Mucosa of stomach (tissue), 1 donor: ENCODE measurements at regions not wholly inside any gene's neighbourhood (a gene's known extent, or its start where the extent isn't known, plus 50 kb on each side); places are given as distances from the start of the nearest gene placed in this dataset.
"Not testable (repeated sequence)": the region's sequence is repeated elsewhere in the genome, so short reads cannot be mapped to it uniquely, and the experiment has no call there.

Source experiments
- H3K27me3 ChIP-seq: one replicate; pipeline ENCODE4 v1.7.0; 2013; ENCODE audit warnings: mild to moderate bottlenecking, low read length; ENCODE audit not compliant: control insufficient read depth, insufficient read depth
- H3K36me3 ChIP-seq: one replicate; pipeline ENCODE4 v1.7.0; 2013; ENCODE audit warnings: low read length; ENCODE audit not compliant: control insufficient read depth, insufficient read depth
- H3K4me1 ChIP-seq: one replicate; pipeline ENCODE4 v1.7.0; 2013; ENCODE audit warnings: mild to moderate bottlenecking, low read length; ENCODE audit not compliant: control insufficient read depth, insufficient read depth
- H3K4me3 ChIP-seq: one replicate; pipeline ENCODE4 v1.7.0; 2013; ENCODE audit warnings: low read length
- H3K9ac ChIP-seq: one replicate; pipeline ENCODE4 v1.7.0; 2013; ENCODE audit warnings: mild to moderate bottlenecking, low read length, moderate library complexity
- H3K9me3 ChIP-seq: one replicate; pipeline ENCODE4 v1.7.0; 2013; ENCODE audit warnings: mild to moderate bottlenecking, low read length, moderate library complexity; ENCODE audit not compliant: control insufficient read depth
- donor health status: Pancreatic carcinoma.

DNA sequence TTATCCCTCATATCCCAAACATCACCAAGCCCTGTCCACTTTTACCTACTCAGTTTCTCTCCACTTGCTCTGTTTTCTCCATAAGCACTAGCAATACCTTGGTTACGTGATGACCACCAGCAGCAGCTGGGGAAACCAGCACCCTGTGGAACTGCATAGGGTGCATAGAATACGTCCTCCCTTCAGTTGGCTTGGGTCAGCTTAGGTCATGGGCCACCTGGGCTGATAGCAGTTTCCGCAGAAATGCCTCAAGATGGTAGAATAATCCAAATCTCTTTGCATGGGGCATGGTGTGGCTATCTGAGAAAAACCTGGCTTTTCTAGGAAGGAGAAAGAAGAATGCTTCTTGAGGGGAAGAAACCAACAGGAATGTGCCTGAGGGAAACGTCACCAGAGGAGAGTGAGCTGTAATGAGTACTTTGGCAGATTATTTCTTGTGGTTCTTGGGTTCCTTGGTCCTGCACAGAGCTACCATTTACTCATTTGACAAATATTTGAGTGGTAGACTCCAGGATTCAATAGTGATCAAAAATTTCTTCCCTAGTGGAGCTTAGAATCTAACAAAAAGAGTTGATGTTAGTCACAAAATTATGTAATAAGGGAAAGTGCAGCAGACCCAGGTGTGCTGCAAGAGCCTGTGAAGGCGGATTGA, 134.3 kb downstream of the CCDC74A start:
- H3K27me3 ChIP-seq, H3K9ac ChIP-seq, H3K4me3 ChIP-seq, H3K9me3 ChIP-seq, H3K4me1 ChIP-seq, H3K36me3 ChIP-seq: not testable (repeated sequence)

DNA sequence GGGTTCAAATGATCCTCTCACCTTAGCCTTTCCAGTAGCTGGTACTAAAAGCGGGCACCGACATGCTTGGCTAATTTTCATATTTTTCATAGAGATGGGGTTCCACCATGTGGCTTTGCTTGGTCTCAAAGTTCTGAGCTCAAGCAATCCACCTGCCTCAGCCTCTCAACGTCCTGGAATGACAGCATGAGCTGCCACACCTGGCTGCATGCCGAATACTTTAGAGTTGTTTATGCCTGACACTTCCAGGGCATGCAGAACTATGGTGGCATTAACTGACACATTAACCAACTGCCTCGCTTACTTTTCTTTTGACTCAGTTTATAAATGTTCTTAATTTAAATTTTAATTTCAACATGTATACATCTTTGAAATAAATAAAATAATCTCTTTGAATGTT, 135.8 kb downstream of the CCDC74A start:
- not testable (repeated sequence) for H3K36me3 ChIP-seq, H3K9me3 ChIP-seq, H3K9ac ChIP-seq, H3K27me3 ChIP-seq, H3K4me3 ChIP-seq, H3K4me1 ChIP-seq

DNA sequence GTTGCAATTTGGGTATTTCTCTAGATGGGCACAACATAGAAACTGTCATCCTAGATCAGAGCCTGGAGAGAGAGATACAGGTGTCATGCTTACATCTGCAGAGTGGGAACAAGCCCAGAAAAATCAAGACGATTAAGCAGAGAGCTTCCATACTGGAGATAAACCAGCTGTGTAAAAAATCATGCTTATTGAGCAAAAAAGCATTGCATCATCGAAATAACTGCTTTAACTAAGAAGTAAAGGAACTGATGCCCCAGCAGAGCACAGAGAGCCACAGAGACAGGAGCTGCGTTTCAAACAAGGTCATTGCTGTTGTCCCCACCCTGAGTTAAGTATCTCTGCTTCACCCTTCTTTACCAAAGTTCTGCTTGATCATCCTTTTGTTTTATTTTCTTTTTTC, 138.0 kb downstream of the CCDC74A start:
- H3K36me3 ChIP-seq, H3K9me3 ChIP-seq, H3K9ac ChIP-seq, H3K27me3 ChIP-seq, H3K4me1 ChIP-seq, H3K4me3 ChIP-seq: not testable (repeated sequence)

DNA sequence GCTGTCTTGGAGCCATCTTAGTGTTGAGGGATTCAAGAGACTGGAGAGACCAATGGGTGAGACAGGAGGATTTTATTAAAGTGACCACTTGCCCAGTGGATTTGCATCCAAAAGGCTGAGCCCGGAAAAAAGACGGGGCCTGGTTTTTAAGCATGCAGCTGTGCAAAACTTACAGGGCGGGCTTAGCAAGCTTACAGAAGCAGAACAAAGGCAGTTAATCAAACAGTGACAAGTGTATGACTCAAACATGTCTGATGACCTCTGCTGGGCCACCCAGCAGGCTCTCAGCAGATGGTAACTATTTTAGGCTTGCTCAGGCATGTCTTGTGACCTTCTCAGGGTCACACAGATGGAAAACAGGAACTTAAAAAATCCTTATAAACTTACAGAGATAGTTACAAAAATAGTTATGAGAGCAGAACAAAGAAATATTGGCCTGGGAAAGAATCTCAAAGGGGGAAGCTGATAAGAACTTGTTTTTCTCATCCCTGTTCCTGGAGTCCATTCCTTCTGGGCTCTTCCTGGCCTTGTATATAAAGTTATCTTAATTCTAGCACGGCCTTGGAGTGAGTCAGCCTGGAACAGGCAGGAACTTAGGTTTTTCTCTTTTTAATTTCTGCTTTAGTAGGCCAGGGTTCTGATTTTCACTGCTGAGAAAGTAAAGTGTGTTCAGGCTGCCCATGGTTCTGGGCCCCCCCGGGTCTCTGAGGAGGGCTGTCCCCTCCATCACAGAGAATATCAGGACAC, 141.3 kb downstream of the CCDC74A start:
- not testable (repeated sequence) for H3K9me3 ChIP-seq, H3K4me3 ChIP-seq, H3K36me3 ChIP-seq, H3K9ac ChIP-seq, H3K27me3 ChIP-seq
- peaks cover 11% of the 10 kb centered on the region for H3K4me1 ChIP-seq

DNA sequence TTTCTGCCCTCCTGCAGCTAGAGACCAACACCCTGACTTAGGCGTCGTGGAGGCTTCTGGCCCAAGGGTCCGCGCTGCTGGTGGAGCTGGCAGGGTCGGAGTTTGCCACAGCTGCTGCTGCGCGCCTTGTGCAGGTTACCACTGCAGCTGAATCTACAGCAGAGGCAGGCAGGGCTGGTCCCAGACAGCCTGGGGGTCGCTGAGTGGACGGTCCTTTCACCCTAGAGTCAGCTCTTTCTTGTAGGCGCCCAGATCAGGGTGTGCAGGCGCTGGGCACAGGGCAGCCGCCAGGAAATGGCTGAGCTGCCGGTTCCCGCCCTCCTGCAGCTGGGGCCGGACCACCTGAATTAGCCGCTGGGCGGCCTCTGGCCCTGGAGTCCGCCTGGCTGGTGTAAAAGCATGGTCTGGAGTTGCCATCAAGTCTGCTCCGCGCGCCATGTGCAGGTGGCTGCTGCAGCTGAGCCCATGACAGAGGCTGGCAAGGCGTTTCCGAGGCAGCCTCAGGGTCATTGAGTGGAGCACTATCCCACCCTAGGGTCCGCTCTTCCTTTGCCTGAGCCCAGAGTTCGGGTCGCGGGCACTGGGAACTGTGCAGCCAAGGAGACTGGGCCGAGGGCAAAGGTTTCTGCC, 144.3 kb downstream of the CCDC74A start:
- Histone ChIP-seq H3K27me3 (peaks cover 14% of the 10 kb centered on the region), H3K4me1 (peaks cover 11% of the 10 kb centered on the region)
- H3K36me3 ChIP-seq, H3K9ac ChIP-seq, H3K9me3 ChIP-seq, H3K4me3 ChIP-seq: not testable (repeated sequence)

DNA sequence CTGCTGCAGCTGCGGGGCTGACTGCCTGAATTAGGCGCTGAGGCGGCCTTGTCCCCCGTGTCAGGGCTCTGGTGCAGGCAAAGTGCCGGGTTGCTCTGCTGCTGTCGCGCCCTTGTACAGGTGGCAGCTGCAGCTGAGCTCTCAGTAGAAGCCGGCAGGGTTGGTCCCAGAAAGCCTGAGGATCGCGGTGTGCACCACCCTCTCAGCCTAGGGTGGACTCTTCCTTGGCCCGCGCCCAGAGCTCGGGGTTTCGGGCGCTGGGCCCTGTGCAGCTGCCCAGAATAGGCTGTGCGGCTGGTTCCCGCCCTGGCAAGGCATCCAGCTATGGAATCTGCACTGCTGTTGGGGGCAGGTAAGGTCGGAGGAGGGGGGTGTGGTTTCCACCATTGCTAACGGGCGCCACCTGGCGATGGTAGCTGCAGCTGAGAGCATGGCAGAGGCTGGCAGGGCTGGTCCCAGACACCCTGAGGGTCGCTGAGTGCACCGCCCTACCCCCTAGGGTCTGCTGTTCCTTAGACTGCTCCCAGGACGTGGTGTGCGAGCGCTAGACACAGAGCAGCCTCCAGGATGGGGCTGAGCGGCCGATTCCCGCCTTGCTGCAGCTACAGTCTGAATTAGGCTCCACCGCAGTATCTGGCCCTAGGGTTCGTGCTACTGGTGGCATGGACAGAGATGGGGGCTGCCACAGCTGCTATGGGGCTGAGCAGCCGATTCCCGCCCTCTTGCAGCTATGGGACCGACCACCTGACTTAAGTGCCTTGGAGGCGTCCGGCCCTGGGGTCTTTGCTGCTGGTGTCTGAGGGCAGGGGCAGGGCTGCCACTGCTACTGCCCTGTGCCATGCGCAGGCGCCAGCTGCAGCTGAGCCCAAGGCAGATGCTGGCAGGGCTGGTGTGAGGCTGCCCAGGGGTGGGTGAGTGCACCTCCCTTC, 145.0 kb downstream of the CCDC74A start:
- peaks cover 14% of the 10 kb centered on the region for H3K27me3 ChIP-seq
- peaks cover 11% of the 10 kb centered on the region for H3K4me1 ChIP-seq
- not testable (repeated sequence) for H3K36me3 ChIP-seq, H3K4me3 ChIP-seq, H3K9me3 ChIP-seq, H3K9ac ChIP-seq

DNA sequence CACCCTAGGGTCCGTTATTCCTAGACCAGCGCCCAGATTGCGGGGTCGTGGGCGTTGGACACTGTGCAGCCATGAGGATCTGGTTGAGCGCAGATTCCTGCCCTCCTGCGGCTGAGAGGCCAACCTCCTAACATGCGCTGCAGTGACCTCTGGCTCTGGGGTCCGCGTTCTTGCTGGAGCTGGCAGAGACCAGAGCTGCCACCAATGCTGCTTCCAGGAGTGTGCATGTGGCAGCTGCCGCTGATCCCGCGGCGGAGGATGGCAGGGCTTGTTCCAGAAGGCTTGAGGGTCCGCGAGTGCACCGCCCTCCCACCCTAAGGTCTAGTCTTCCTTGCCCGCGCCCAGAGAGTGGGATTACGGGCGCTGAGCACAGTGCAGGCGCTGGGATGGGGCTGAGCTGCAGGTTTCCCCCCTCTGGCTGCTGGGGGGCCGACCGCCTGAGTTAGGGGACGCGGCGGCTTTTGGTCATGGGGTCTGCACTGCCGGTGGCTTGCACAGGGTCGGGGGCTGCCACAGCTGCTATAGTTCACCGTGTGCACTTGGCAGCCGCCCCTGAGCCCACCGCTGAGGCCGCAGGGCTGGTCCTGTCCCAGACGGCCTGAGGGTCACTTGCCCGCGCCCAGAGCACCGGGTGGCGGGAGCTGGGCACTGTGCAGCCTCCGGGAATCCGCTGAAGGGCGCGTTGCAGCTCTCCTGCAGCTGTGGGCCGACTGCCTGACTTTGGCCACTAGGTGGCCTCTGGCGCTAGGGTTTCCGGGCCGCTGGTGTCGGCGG, 145.9 kb downstream of the CCDC74A start:
- Histone ChIP-seq H3K9me3 (no peaks in the 10 kb centered on the region), H3K4me3 (no peak overlapping the region), H3K4me1 (peaks cover 11% of the 10 kb centered on the region), H3K36me3 (no peaks in the 10 kb centered on the region), H3K9ac (no peak overlapping the region), H3K27me3 (peaks cover 14% of the 10 kb centered on the region)

DNA sequence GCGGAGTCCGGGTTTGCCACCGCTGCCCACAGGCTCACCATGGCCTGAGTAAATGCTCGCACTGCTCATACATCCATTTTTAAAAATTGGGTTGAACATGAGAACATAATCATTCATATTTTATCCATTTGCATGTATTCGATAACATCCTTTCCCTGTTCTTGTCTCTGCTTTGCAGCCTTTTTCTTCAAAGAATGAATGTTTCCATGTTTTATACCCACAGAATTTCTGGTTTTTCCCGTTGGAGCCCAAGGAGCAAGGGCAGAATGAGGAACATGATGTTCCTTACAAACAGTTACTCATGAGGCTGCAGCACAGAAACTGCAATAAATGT, 146.5 kb downstream of the CCDC74A start:
- Histone ChIP-seq H3K4me1 (peaks cover 11% of the 10 kb centered on the region), H3K4me3 (no peak overlapping the region), H3K9ac (no peak overlapping the region), H3K9me3 (no peaks in the 10 kb centered on the region), H3K36me3 (no peaks in the 10 kb centered on the region), H3K27me3 (peaks cover 14% of the 10 kb centered on the region)

DNA sequence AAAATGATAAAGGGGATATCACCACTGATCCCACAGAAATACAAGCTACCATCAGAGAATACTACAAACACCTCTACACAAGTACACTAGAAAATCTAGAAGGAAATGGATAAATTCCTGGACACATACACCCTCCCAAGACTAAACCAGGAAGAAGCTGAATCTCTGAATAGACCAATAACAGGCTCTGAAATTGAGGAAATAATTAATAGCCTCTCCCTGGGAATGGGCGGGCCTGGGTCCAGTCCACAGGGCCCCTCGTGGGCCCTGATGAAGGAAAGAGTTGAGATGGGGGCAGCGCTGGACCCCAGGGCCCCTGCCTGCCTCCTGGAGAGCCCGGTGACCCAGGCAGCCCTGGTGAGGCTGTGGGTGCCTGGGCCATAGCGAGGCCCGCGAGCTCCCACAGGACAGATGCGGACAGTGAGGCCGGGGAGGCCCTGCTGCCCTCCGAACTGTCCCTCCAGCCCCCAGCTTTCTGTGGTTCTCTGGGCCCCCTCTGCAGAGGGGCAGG, 154.0 kb downstream of the CCDC74A start:
- H3K9me3 ChIP-seq, H3K36me3 ChIP-seq, H3K4me1 ChIP-seq, H3K27me3 ChIP-seq: not testable (repeated sequence)
- H3K4me3 ChIP-seq, result peak overlapping the region; percentile 25
- peak overlapping the region; percentile 69 for H3K9ac ChIP-seq

DNA sequence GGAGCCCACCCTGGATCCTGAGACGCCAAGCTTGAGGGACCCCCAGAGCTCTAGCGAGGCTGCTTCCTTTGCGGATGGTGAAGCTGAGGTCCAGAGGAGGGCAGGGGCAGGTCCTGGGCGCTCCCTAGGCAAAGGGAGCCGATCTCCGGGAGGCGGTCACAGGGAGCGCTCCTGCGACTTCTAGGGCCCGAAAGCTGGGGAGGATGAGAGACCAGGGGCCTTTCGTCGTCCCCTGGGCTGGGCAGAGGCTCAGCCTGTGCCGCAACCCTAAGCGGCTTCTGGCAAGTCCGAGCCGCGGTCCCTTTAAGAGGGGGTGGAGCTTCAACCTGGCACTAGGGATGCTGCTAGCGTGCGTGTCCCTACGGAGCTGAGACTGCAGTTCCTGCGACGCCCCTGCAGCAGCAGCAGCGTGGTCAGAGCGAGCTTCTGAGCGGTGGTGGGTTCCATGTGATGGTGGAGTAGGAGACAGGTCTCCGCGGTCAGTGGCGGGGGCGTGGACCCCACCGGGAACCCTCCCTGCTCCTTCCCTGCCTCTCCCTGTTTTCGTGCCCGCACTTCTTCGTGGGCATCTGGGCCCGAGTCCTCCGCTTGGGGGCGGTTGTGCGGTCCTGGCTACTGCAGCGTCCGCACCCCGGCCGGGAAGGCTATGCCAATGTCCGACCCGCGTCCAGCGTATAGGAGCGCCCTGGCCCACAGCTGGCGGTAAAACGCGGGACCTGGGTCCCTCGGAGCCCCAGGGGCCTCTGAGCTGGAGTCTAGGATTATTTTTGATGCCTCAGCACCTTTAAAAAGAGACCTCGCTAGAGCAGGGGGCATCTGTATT, 154.6 kb downstream of the CCDC74A start:
- H3K9me3 ChIP-seq, result no peaks in the 10 kb centered on the region
- H3K27me3 ChIP-seq, result peaks cover 4% of the 10 kb centered on the region
- peak overlapping the region; percentile 69 for H3K9ac ChIP-seq
- peaks cover 4% of the 10 kb centered on the region for H3K4me1 ChIP-seq
- no peaks in the 10 kb centered on the region for H3K36me3 ChIP-seq
- H3K4me3 ChIP-seq, result peak overlapping the region; percentile 38

DNA sequence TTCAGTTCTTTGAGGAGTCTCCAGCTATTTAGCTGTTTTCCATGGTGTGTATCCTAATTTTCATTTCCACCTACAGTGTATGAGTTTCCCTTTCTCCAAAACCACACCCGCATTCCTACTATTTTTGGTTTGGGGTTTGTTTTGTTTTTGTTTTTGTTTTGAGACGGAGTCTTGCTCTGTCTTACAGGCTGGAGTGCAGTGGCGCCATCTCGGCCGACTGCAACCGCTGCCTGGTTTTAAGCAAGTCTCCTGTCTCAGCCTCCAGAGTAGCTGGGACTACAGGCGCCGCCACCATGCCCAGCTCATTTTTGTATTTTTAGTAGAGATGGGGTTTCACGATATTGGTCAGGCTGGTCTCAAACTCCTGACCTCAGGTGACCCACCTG, 155.2 kb downstream of the CCDC74A start:
- H3K36me3 ChIP-seq, H3K27me3 ChIP-seq, H3K9me3 ChIP-seq, H3K4me1 ChIP-seq: not testable (repeated sequence)
- Histone ChIP-seq H3K9ac (peak overlapping the region; percentile 69), H3K4me3 (peak overlapping the region; percentile 38)
